ENCODE measurements at regions not wholly inside any gene's neighbourhood (a gene's known extent, or its start where the extent isn't known, plus 50 kb on each side); places are given as distances from the start of the nearest gene placed in this dataset.

DNA sequence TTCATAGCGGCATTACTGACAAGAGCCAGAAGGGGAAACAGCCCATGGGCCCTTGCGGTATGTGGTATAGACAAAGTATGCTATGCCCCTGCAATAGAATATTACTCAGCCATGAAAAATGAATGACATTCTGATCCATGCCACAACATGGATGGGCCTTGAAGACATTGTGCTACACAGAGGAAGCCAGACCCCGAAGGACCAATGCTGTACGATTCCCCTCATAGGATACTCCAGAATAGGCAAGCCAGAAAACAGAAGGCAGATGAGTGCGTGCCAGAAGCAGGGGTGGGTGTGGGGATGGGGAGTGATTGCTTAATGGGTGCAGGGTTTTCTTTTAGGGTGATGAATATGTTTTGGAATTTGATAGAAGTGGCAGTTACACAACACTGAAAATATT lies 342.0 kb downstream of the TEX29 start:
- H3K9me3 Mint-ChIP-seq (ENCODE audit: low read depth), result no peaks in the 10 kb centered on the region
- H3K36me3 Mint-ChIP-seq (ENCODE audit: insufficient read depth), result no peaks in the 10 kb centered on the region
- peaks cover 11% of the 10 kb centered on the region for H3K4me1 Mint-ChIP-seq (ENCODE audit: low read depth)
- H3K27ac Mint-ChIP-seq, result no peak overlapping the region
- H3K27me3 Mint-ChIP-seq, result peaks cover 52% of the 10 kb centered on the region
- no peak for DNase-seq (ENCODE audit: low spot score, unreplicated experiment)
- no peak overlapping the region for H3K4me3 Mint-ChIP-seq (ENCODE audit: low read depth)
- TF ChIP-seq, protein P1, sequence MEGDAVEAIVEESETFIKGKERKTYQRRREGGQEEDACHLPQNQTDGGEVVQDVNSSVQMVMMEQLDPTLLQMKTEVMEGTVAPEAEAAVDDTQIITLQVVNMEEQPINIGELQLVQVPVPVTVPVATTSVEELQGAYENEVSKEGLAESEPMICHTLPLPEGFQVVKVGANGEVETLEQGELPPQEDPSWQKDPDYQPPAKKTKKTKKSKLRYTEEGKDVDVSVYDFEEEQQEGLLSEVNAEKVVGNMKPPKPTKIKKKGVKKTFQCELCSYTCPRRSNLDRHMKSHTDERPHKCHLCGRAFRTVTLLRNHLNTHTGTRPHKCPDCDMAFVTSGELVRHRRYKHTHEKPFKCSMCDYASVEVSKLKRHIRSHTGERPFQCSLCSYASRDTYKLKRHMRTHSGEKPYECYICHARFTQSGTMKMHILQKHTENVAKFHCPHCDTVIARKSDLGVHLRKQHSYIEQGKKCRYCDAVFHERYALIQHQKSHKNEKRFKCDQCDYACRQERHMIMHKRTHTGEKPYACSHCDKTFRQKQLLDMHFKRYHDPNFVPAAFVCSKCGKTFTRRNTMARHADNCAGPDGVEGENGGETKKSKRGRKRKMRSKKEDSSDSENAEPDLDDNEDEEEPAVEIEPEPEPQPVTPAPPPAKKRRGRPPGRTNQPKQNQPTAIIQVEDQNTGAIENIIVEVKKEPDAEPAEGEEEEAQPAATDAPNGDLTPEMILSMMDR (IDR thresholded peaks at IDR 0.05; ENCODE audit: unreplicated experiment), result no peak

DNA sequence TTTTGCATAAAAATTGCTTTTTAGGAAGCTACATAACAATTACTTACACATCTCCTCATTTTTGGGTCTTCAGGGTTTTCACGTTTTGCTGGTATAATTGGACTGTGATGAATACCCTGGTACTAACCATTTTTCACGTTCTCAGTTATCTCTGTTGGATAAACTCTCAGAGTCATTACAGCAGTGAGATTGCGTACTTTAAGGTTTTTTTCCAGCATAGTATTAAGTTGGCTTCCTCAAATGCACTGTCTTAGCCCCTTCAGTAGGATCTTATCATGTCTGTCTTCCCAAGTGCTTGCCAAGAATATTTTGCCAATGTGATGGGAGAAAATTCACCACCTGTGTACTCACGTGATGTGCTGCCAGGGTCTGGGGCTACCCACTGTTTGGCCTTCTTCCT lies 342.5 kb downstream of the TEX29 start:
- H3K4me3 Mint-ChIP-seq (ENCODE audit: low read depth), result no peak overlapping the region
- no peaks in the 10 kb centered on the region for H3K36me3 Mint-ChIP-seq (ENCODE audit: insufficient read depth)
- DNase-seq (ENCODE audit: low spot score, unreplicated experiment), result no peak
- no peaks in the 10 kb centered on the region for H3K9me3 Mint-ChIP-seq (ENCODE audit: low read depth)
- H3K4me1 Mint-ChIP-seq (ENCODE audit: low read depth), result peaks cover 10% of the 10 kb centered on the region
- H3K27me3 Mint-ChIP-seq, result peaks cover 50% of the 10 kb centered on the region
- TF ChIP-seq, protein P1 (IDR thresholded peaks at IDR 0.05; ENCODE audit: unreplicated experiment), result no peak
- H3K27ac Mint-ChIP-seq, result no peak overlapping the region

DNA sequence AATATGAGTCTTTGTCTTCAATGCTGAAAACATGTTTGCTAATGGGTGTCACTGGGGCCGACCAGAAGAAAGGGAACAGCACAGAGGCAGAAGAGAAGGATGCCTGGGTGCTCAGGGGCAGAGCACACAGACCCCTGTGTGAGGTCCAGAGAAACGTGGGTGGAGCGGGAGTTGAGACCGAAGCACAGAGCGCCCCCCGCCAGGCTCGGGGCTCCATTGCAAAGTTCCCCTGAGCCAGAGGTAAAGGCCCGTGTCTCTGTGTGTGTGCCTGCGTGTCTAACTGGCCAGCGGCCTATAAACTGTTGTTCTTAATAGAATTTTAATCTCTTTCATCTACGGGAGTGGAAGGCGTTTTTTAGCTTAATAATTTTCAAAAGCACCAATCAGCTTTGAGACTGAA lies 343.1 kb downstream of the TEX29 start:
- Mint-ChIP-seq H3K27me3 (peaks cover 46% of the 10 kb centered on the region), H3K36me3 (ENCODE audit: insufficient read depth) (no peaks in the 10 kb centered on the region), H3K27ac (no peak overlapping the region)

DNA sequence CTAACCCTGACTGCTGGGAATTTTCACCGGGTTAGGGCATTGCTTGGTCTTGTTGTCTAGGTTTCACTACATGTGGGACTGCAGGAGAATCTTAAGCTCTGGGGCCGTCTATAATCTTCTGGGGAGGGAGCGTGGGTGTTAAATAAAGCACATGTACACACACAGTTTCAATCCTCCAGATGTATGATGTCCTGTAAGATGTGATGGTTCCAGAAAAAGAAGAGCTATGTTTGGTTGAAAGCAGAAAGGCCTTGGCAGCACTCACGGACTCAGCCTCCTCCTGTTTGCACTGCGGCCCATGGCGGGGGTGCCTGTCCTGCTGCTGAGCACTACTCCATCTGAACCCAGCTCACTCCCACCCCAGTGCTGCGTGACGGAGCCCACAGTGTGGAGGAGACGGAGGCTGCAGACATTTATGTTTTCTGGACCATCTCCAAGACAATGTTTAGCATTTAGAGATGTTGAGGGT lies 343.5 kb downstream of the TEX29 start:
- no peak overlapping the region for H3K4me3 Mint-ChIP-seq (ENCODE audit: low read depth)
- no peaks in the 10 kb centered on the region for H3K36me3 Mint-ChIP-seq (ENCODE audit: insufficient read depth)
- TF ChIP-seq, protein P1 (IDR thresholded peaks at IDR 0.05; ENCODE audit: unreplicated experiment), result no peak
- H3K9me3 Mint-ChIP-seq (ENCODE audit: low read depth), result no peaks in the 10 kb centered on the region
- peaks cover 42% of the 10 kb centered on the region for H3K27me3 Mint-ChIP-seq
- H3K4me1 Mint-ChIP-seq (ENCODE audit: low read depth), result peaks cover under 1% of the 10 kb centered on the region
- DNase-seq (ENCODE audit: low spot score, unreplicated experiment), result no peak
- no peak overlapping the region for H3K27ac Mint-ChIP-seq

More for the DNA sequence above, 343.1 kb downstream of the TEX29 start:
- TF ChIP-seq, protein P1 (IDR thresholded peaks at IDR 0.05; ENCODE audit: unreplicated experiment), result no peak
- Mint-ChIP-seq H3K4me3 (ENCODE audit: low read depth) (no peak overlapping the region), H3K9me3 (ENCODE audit: low read depth) (no peaks in the 10 kb centered on the region), H3K4me1 (ENCODE audit: low read depth) (peaks cover 5% of the 10 kb centered on the region)
- peak; percentile 2 for DNase-seq (ENCODE audit: low spot score, unreplicated experiment)

DNA sequence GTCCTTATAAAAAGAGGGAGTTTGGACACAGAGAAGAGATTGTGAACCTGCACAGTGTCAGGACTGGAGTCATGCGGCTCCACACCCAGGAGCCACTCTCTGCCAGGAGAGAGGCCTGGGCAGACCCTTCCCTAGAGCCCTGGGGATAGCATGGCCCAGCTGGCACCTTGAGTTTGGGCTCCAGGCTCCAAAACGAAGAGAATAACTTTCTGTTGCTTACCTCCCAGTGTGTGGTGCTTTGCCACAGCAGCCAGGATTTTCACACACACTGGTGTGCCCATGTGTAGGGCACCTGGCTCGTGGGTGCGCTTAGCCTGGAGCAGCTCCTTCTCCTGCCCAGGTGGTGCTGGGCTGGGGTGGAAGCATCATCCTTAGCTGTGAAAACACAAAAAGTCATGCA lies 344.3 kb downstream of the TEX29 start:
- Mint-ChIP-seq H3K4me3 (ENCODE audit: low read depth) (no peak overlapping the region), H3K9me3 (ENCODE audit: low read depth) (no peaks in the 10 kb centered on the region), H3K4me1 (ENCODE audit: low read depth) (no peaks in the 10 kb centered on the region), H3K27me3 (peaks cover 35% of the 10 kb centered on the region), H3K27ac (no peak overlapping the region), H3K36me3 (ENCODE audit: insufficient read depth) (no peaks in the 10 kb centered on the region)
- no peak for DNase-seq (ENCODE audit: low spot score, unreplicated experiment)
- TF ChIP-seq, protein P1 (IDR thresholded peaks at IDR 0.05; ENCODE audit: unreplicated experiment), result no peak

Measured in progenitor cell of endocrine pancreas (in vitro differentiated cells).